ENCODE measurements at regions not wholly inside any gene's neighbourhood (a gene's known extent, or its start where the extent isn't known, plus 50 kb on each side); places are given as distances from the start of the nearest gene placed in this dataset.

DNA sequence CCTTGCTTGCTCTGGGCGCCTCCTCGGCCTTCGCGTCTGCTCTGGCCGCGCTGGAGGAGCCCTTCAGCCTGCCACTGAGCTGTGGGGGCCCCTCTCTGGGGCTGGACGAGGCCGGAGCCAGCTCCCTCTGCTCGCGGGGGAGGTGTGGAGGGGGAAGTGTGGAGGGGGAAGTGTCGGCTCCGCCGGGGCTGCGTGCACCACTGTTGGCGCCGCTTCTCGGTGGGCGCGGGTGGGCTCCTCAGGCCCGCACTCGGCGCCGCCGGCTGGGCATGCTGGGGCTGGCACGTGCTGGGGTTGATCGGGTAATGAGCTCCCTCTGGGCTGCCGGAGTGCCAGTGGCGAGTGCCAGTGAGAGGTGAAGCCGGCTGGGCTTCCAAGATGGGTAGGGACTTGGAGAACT lies 116.7 kb downstream of the CPXCR1 start:
- H3K4me1 Mint-ChIP-seq: no peaks in the 10 kb centered on the region
- Histone ChIP-seq H2AFZ (no peak overlapping the region), H3K4me1 (ENCODE audit: insufficient read depth) (no peaks in the 10 kb centered on the region), H3K79me2 (replicated peaks; ENCODE audit: insufficient read depth) (no peaks in the 10 kb centered on the region), H3K27ac (ENCODE audit: low read depth) (no peak overlapping the region), H3K4me2 (no peak overlapping the region), H3K9me2 (ENCODE audit: insufficient read depth) (no peaks in the 10 kb centered on the region), H3K4me3 (no peak overlapping the region), H3F3A (replicated peaks; ENCODE audit: low read depth) (no peaks in the 10 kb centered on the region), H4K20me1 (replicated peaks; ENCODE audit: insufficient read depth) (no peaks in the 10 kb centered on the region), H3K36me3 (ENCODE audit: insufficient read depth) (no peaks in the 10 kb centered on the region), H3K27me3 (ENCODE audit: insufficient read depth) (no peaks in the 10 kb centered on the region)
- H3K27ac Mint-ChIP-seq: no peak overlapping the region
- DNase-seq (ENCODE audit: low spot score) (no peak), ATAC-seq (no peak)
- no peak overlapping the region for H3K4me3 Mint-ChIP-seq
- peaks cover 4% of the 10 kb centered on the region for H3K9me3 Mint-ChIP-seq
- no peaks in the 10 kb centered on the region for H3K27me3 Mint-ChIP-seq (ENCODE audit: insufficient read depth, low read depth, poor library complexity)
- TF ChIP-seq ZNF114 (CRISPR knock-in tag; IDR thresholded peaks at IDR 0.05) (no peak), JUNB (IDR thresholded peaks at IDR 0.05; ENCODE audit: unreplicated experiment) (no peak)
- H3K36me3 Mint-ChIP-seq (ENCODE audit: low read depth): no peaks in the 10 kb centered on the region

DNA sequence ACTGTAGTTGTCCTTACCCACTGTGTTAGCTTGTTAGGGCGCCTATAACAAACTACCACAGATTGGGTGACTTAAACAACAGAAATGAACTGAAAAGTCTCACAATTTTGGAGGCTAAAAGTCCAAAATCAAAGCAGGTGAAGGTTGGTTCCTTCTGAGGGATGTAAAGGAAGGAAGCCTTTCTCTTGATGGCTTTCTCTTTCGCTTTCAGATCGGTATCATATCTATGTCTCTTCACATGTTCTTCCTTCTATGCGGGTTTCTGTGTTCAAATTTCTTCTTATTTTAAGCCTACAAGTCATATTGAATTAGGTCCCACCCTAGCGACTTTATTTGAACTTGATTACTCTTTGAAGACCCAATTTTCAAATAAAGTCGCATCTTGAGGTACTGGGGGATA lies 118.6 kb downstream of the CPXCR1 start:
- Histone ChIP-seq H2AFZ (no peak overlapping the region), H3F3A (replicated peaks; ENCODE audit: low read depth) (no peaks in the 10 kb centered on the region), H3K36me3 (ENCODE audit: insufficient read depth) (no peaks in the 10 kb centered on the region), H3K4me1 (ENCODE audit: insufficient read depth) (no peaks in the 10 kb centered on the region), H3K9me2 (ENCODE audit: insufficient read depth) (no peaks in the 10 kb centered on the region), H3K27ac (ENCODE audit: low read depth) (no peak overlapping the region), H3K4me2 (no peak overlapping the region), H4K20me1 (replicated peaks; ENCODE audit: insufficient read depth) (no peaks in the 10 kb centered on the region), H3K27me3 (ENCODE audit: insufficient read depth) (no peaks in the 10 kb centered on the region), H3K4me3 (no peak overlapping the region), H3K79me2 (replicated peaks; ENCODE audit: insufficient read depth) (no peaks in the 10 kb centered on the region)
- no peaks in the 10 kb centered on the region for H3K27me3 Mint-ChIP-seq (ENCODE audit: insufficient read depth, low read depth, poor library complexity)
- H3K4me1 Mint-ChIP-seq: no peaks in the 10 kb centered on the region
- peaks cover 4% of the 10 kb centered on the region for H3K9me3 Mint-ChIP-seq
- H3K4me3 Mint-ChIP-seq: no peak overlapping the region
- no peak overlapping the region for H3K27ac Mint-ChIP-seq
- no peak for TF ChIP-seq EZH2 (IDR thresholded peaks at IDR 0.05; ENCODE audit: low read depth, unreplicated experiment)
- no peak for TF ChIP-seq POLR2AphosphoS5 (IDR thresholded peaks at IDR 0.05; ENCODE audit: low read depth)
- H3K36me3 Mint-ChIP-seq (ENCODE audit: low read depth): no peaks in the 10 kb centered on the region
- no peak for ATAC-seq
- DNase-seq (ENCODE audit: low spot score): no peak

DNA sequence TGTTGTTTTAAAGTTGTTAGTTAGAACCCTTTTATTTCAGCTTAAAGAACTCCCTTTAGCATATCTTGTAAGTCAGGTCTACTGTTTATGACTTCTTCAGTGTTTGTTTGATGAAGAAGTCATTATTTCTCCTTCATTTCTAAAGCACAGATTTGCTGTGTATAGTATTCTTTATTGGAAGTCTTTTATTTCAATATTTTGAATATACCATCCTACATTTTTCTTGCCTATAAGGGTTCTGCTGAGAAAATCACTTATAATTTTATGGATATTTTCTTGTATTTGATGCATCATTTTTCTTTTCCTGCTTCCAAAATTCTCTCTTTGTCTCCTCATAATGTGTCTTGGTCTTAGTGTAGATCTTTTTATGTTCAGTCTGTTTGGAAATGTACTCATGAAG lies 134.5 kb downstream of the CPXCR1 start:
- no peak overlapping the region for H3K4me3 ChIP-seq
- H3K9me3 Mint-ChIP-seq: peaks cover 2% of the 10 kb centered on the region; the same call in 1 of the 3 replicates
- no peak overlapping the region for H3K27ac ChIP-seq (ENCODE audit: low read depth)
- H3K4me1 ChIP-seq (ENCODE audit: insufficient read depth): no peaks in the 10 kb centered on the region
- no peak overlapping the region for H2AFZ ChIP-seq
- H3K9me2 ChIP-seq (ENCODE audit: insufficient read depth): no peaks in the 10 kb centered on the region
- H3K4me2 ChIP-seq: no peak overlapping the region
- H3F3A ChIP-seq (replicated peaks; ENCODE audit: low read depth): no peaks in the 10 kb centered on the region
- H3K79me2 ChIP-seq (replicated peaks; ENCODE audit: insufficient read depth): no peaks in the 10 kb centered on the region
- DNase-seq (ENCODE audit: low spot score): no peak
- no peaks in the 10 kb centered on the region for H3K27me3 Mint-ChIP-seq (ENCODE audit: insufficient read depth, low read depth, poor library complexity)
- H3K4me1 Mint-ChIP-seq: no peaks in the 10 kb centered on the region
- no peak for ATAC-seq
- H3K4me3 Mint-ChIP-seq: no peak overlapping the region
- no peaks in the 10 kb centered on the region for H3K27me3 ChIP-seq (ENCODE audit: insufficient read depth)
- H3K27ac Mint-ChIP-seq: no peak overlapping the region
- no peaks in the 10 kb centered on the region for H3K36me3 ChIP-seq (ENCODE audit: insufficient read depth)
- H4K20me1 ChIP-seq (replicated peaks; ENCODE audit: insufficient read depth): no peaks in the 10 kb centered on the region
- no peaks in the 10 kb centered on the region for H3K36me3 Mint-ChIP-seq (ENCODE audit: low read depth)
- no peak for TF ChIP-seq JUNB (IDR thresholded peaks at IDR 0.05; ENCODE audit: unreplicated experiment)
- TF ChIP-seq STAT1 (IDR thresholded peaks at IDR 0.05; ENCODE audit: unreplicated experiment): no peak
- TF ChIP-seq NANOG (IDR thresholded peaks at IDR 0.05; ENCODE audit: borderline replicate concordance): no peak
- TF ChIP-seq, protein P1, sequence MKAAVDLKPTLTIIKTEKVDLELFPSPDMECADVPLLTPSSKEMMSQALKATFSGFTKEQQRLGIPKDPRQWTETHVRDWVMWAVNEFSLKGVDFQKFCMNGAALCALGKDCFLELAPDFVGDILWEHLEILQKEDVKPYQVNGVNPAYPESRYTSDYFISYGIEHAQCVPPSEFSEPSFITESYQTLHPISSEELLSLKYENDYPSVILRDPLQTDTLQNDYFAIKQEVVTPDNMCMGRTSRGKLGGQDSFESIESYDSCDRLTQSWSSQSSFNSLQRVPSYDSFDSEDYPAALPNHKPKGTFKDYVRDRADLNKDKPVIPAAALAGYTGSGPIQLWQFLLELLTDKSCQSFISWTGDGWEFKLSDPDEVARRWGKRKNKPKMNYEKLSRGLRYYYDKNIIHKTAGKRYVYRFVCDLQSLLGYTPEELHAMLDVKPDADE (IDR thresholded peaks at IDR 0.05): no peak
- TF ChIP-seq, protein P2, sequence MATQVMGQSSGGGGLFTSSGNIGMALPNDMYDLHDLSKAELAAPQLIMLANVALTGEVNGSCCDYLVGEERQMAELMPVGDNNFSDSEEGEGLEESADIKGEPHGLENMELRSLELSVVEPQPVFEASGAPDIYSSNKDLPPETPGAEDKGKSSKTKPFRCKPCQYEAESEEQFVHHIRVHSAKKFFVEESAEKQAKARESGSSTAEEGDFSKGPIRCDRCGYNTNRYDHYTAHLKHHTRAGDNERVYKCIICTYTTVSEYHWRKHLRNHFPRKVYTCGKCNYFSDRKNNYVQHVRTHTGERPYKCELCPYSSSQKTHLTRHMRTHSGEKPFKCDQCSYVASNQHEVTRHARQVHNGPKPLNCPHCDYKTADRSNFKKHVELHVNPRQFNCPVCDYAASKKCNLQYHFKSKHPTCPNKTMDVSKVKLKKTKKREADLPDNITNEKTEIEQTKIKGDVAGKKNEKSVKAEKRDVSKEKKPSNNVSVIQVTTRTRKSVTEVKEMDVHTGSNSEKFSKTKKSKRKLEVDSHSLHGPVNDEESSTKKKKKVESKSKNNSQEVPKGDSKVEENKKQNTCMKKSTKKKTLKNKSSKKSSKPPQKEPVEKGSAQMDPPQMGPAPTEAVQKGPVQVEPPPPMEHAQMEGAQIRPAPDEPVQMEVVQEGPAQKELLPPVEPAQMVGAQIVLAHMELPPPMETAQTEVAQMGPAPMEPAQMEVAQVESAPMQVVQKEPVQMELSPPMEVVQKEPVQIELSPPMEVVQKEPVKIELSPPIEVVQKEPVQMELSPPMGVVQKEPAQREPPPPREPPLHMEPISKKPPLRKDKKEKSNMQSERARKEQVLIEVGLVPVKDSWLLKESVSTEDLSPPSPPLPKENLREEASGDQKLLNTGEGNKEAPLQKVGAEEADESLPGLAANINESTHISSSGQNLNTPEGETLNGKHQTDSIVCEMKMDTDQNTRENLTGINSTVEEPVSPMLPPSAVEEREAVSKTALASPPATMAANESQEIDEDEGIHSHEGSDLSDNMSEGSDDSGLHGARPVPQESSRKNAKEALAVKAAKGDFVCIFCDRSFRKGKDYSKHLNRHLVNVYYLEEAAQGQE (IDR thresholded peaks at IDR 0.05; ENCODE audit: unreplicated experiment): no peak

Data from GM23338 (cell line).